Gastrocnemius medialis (tissue), 4 donors: ENCODE measurements at regions not wholly inside any gene's neighbourhood (a gene's known extent, or its start where the extent isn't known, plus 50 kb on each side); places are given as distances from the start of the nearest gene placed in this dataset.
A peak's percentile ranks its signal among the peaks of the same experiment; 100 is the strongest.

Experiments used
- ATAC-seq, 2 donors: fragments of 150-250 bp; one replicate each; pipeline ENCODE4 v1.9.1; 2016
- DNase-seq, 2 donors: peaks; one replicate each; pipeline ENCODE4 v3.0.0-alpha.2; 2019
- H3K27ac ChIP-seq, 4 donors: fragments of 200-600 bp; sonication (generic); 1 replicate in 1 of 4; 2 replicates in 3 of 4; pipeline ENCODE4 v1.5.1; 2016 to 2018; ENCODE audit warnings: mild to moderate bottlenecking in 2 of 4, moderate library complexity in 1 of 4
- H3K27me3 ChIP-seq, 3 donors: fragments of 200-600 bp; sonication (generic) in 2 of 3; 1 replicate in 1 of 3; 2 replicates in 2 of 3; pipeline versions ENCODE4 v1.5.1 to v1.6.0; 2016 to 2019; ENCODE audit warnings: mild to moderate bottlenecking in 1 of 3, moderate library complexity in 1 of 3
- H3K36me3 ChIP-seq, 2 donors: fragments of 200-600 bp; sonication (generic) in 1 of 2; one replicate each; pipeline ENCODE4 v1.5.1; 2017 to 2018
- H3K4me1 ChIP-seq, 2 donors: fragments of 200-600 bp; sonication (generic) in 1 of 2; one replicate each; pipeline ENCODE4 v1.5.1; 2016 to 2017; ENCODE audit warnings: mild to moderate bottlenecking in 2 of 2
- H3K4me3 ChIP-seq, 4 donors: fragments of 200-600 bp; sonication (generic) in 3 of 4; 1 replicate in 1 of 4; 2 replicates in 3 of 4; pipeline ENCODE4 v1.5.1; 2016 to 2019; ENCODE audit warnings: mild to moderate bottlenecking in 2 of 4
- H3K9me3 ChIP-seq, 3 donors: fragments of 200-600 bp; sonication (generic) in 2 of 3; 1 replicate in 1 of 3; 2 replicates in 2 of 3; pipeline ENCODE4 v1.5.1; 2016 to 2019
- CTCF ChIP-seq, 5 experiments: fragments of 450-650 bp in 3 of 5; fragments of 200-600 bp in 2 of 5; sonication (generic) in 2 of 5; IDR thresholded peaks in 4 of 5; conservative IDR thresholded peaks in 1 of 5; 1 replicate in 4 of 5; 2 replicates in 1 of 5; pipeline ENCODE4 v1.5.1; 2016 to 2019; ENCODE audit warnings: antibody characterized with exemption in 5 of 5, mild to moderate bottlenecking in 3 of 5, moderate library complexity in 3 of 5
- POLR2A ChIP-seq, 2 donors: fragments of 450-650 bp; IDR thresholded peaks; one replicate each; pipeline ENCODE4 v1.6.1; 2017; ENCODE audit warnings: antibody characterized with exemption in 2 of 2, mild to moderate bottlenecking in 2 of 2, moderate library complexity in 2 of 2
- in situ Hi-C, 4 donors: fragments of 200-750 bp; cut with MboI; loops; one replicate each; pipeline versions ENCODE4 v1.15.0 to v1.8.0; 2017; ENCODE audit warnings: low sequenced_read_pairs in 4 of 4
- intact Hi-C: fragments of 100-400 bp; cut with DNase I; formaldehyde crosslinking; loops from one replicate; pipeline ENCODE4 v1.15.1; 2023; ENCODE audit warnings: low total_unique reads

GRCh38 chr3:113141543-113141942 is 69.8 kb upstream of the BOC start:
- intact Hi-C loops: no loop called here
- TF ChIP-seq POLR2A (IDR thresholded peaks at IDR 0.05) (no peak), CTCF (IDR thresholded peaks at IDR 0.05 in 4 of 5, conservative IDR thresholded peaks at IDR 0.05 in 1 of 5) (no peak)
- in situ Hi-C loops: no loop called here
- Histone ChIP-seq H3K9me3 (no peaks in the 10 kb centered on the region), H3K27ac (no peak overlapping the region), H3K4me3 (no peak overlapping the region), H3K4me1 (no peaks in the 10 kb centered on the region), H3K36me3 (no peaks in the 10 kb centered on the region), H3K27me3 (no peaks in the 10 kb centered on the region)
- DNase-seq: no peak
- ATAC-seq: no peak

- H3K4me3 ChIP-seq: no peak overlapping the region
- ATAC-seq (no peak), DNase-seq (no peak)
- H3K36me3 ChIP-seq: no peaks in the 10 kb centered on the region
- intact Hi-C loops: no loop called here
- in situ Hi-C loops: no loop called here
- H3K27ac ChIP-seq: no peak overlapping the region
- no peaks in the 10 kb centered on the region for H3K27me3 ChIP-seq
- TF ChIP-seq POLR2A (IDR thresholded peaks at IDR 0.05): no peak
- TF ChIP-seq CTCF (IDR thresholded peaks at IDR 0.05 in 4 of 5, conservative IDR thresholded peaks at IDR 0.05 in 1 of 5): no peak
- H3K4me1 ChIP-seq: peaks cover 0 to 5% of the 10 kb centered on the region in 2 donors
- no peaks in the 10 kb centered on the region for H3K9me3 ChIP-seq
Observed at GRCh38 chr3:113142476-113142875, 68.9 kb upstream of the BOC start.

GRCh38 chr3:113143353-113143752 is 68.0 kb upstream of the BOC start:
- Histone ChIP-seq H3K27ac (no peak overlapping the region), H3K27me3 (no peaks in the 10 kb centered on the region), H3K36me3 (no peaks in the 10 kb centered on the region), H3K4me3 (no peak overlapping the region), H3K9me3 (no peaks in the 10 kb centered on the region), H3K4me1 (peaks cover 0 to 6% of the 10 kb centered on the region in 2 donors)
- DNase-seq (no peak), ATAC-seq (no peak)
- in situ Hi-C loops: no loop called here
- intact Hi-C loops: no loop called here
- no peak for TF ChIP-seq CTCF (IDR thresholded peaks at IDR 0.05 in 4 of 5, conservative IDR thresholded peaks at IDR 0.05 in 1 of 5)

GRCh38 chr3:113147681-113148261 is 63.6 kb upstream of the BOC start:
- ATAC-seq (no peak), DNase-seq (no peak)
- intact Hi-C loops: no loop called here
- H3K36me3 ChIP-seq: no peaks in the 10 kb centered on the region
- H3K9me3 ChIP-seq: no peaks in the 10 kb centered on the region
- peaks cover 0 to 21% of the 10 kb centered on the region in 2 donors for H3K4me1 ChIP-seq
- peak overlapping the region in 2 of 4 donors; percentile 22 to 27 for H3K27ac ChIP-seq
- in situ Hi-C loops: no loop called here
- TF ChIP-seq POLR2A (IDR thresholded peaks at IDR 0.05) (no peak), CTCF (IDR thresholded peaks at IDR 0.05 in 4 of 5, conservative IDR thresholded peaks at IDR 0.05 in 1 of 5) (no peak)
- no peak overlapping the region for H3K4me3 ChIP-seq
- no peaks in the 10 kb centered on the region for H3K27me3 ChIP-seq

- no peak for DNase-seq
Observed at GRCh38 chr3:113148284-113148683, 63.1 kb upstream of the BOC start.

More at GRCh38 chr3:113148284-113148683, 63.1 kb upstream of the BOC start:
- ATAC-seq: no peak
- H3K4me1 ChIP-seq: peaks cover 0 to 21% of the 10 kb centered on the region in 2 donors
- H3K27me3 ChIP-seq: no peaks in the 10 kb centered on the region
- intact Hi-C loops: no loop called here
- no peaks in the 10 kb centered on the region for H3K36me3 ChIP-seq
- no peaks in the 10 kb centered on the region for H3K9me3 ChIP-seq
- in situ Hi-C loops: no loop called here
- H3K4me3 ChIP-seq: no peak overlapping the region
- peak overlapping the region in 2 of 4 donors; percentile 22 to 27 for H3K27ac ChIP-seq
- TF ChIP-seq CTCF (IDR thresholded peaks at IDR 0.05 in 4 of 5, conservative IDR thresholded peaks at IDR 0.05 in 1 of 5) (no peak), POLR2A (IDR thresholded peaks at IDR 0.05) (no peak)
